B cell (primary cell): ENCODE measurements at regions not wholly inside any gene's neighbourhood (a gene's known extent, or its start where the extent isn't known, plus 50 kb on each side); places are given as distances from the start of the nearest gene placed in this dataset.

Source experiments
- ATAC-seq: fragments of 200-7000 bp; cut with Tn5 transposase; one replicate; pipeline ENCODE4 v1.10.0; 2021; ENCODE audit warnings: low read depth, mild to moderate bottlenecking, moderate number of reproducible peaks, moderate library complexity
- CTCF ChIA-PET: fragments of 350-600 bp; sonication (Branson Sonifier 250); formaldehyde crosslinking; loops from one replicate; lab custom pipeline; 2021; ENCODE audit warnings: antibody characterized with exemption, inconsistent platforms; lab: Charles Lee
- POLR2A ChIA-PET: fragments of 350-600 bp; sonication (Branson Sonifier 250); formaldehyde crosslinking; loops from one replicate; lab custom pipeline; 2021; ENCODE audit warnings: antibody characterized with exemption; lab: Charles Lee
- DNase-seq: peaks from one replicate; pipeline ENCODE4 v3.0.0; 2013
- H2AFZ ChIP-seq: 2 replicates; pipeline ENCODE4 v1.6.1; 2012; ENCODE audit warnings: mild to moderate bottlenecking, low read depth, low read length; ENCODE audit not compliant: insufficient read depth, poor library complexity, severe bottlenecking
- H3K27ac ChIP-seq, 2 donors: 1 replicate in 1 of 2; 2 replicates in 1 of 2; pipeline ENCODE4 v1.5.1; 2012 to 2013; ENCODE audit warnings: low read length in 2 of 2, mild to moderate bottlenecking in 2 of 2, moderate library complexity in 1 of 2
- H3K27me3 ChIP-seq, 4 experiments: fragments of 200-600 bp in 1 of 4; sonication (generic) in 1 of 4; replicated peaks in 1 of 4; 1 replicate in 2 of 4; 2 replicates in 2 of 4; pipeline versions ENCODE4 v1.6.1 to v1.7.0; 2013 to 2016; ENCODE audit warnings: low read length in 3 of 4, mild to moderate bottlenecking in 2 of 4, mixed read lengths in 1 of 4, moderate library complexity in 1 of 4; ENCODE audit not compliant: insufficient read depth in 4 of 4, control insufficient read depth in 3 of 4; ENCODE audit errors: control extremely low read depth in 1 of 4
- H3K36me3 ChIP-seq, 2 experiments: replicated peaks in 1 of 2; 1 replicate in 1 of 2; 2 replicates in 1 of 2; pipeline versions ENCODE4 v1.6.1 to v1.7.1; 2013; ENCODE audit warnings: low read length in 1 of 2; ENCODE audit not compliant: insufficient read depth in 2 of 2, control insufficient read depth in 1 of 2; ENCODE audit errors: control extremely low read depth in 1 of 2, extremely low read depth in 1 of 2
- H3K4me1 ChIP-seq, 2 donors: fragments of 200-600 bp in 1 of 2; sonication (generic) in 1 of 2; 1 replicate in 1 of 2; 2 replicates in 1 of 2; pipeline versions ENCODE4 v1.5.1 to v1.6.1; 2013 to 2017; ENCODE audit warnings: low read length in 2 of 2; ENCODE audit not compliant: control insufficient read depth in 2 of 2, insufficient read depth in 2 of 2
- H3K4me2 ChIP-seq: replicated peaks from 2 replicates; pipeline ENCODE3; 2012; ENCODE audit warnings: mild to moderate bottlenecking, low read depth, low read length; ENCODE audit not compliant: poor library complexity, severe bottlenecking
- H3K4me3 ChIP-seq, 5 experiments: fragments of 200-600 bp in 1 of 5; sonication (generic) in 1 of 5; 1 replicate in 3 of 5; 2 replicates in 2 of 5; pipeline versions ENCODE4 v1.5.1 to v1.7.0; 2011 to 2016; ENCODE audit warnings: low read length in 4 of 5, mild to moderate bottlenecking in 4 of 5, low read depth in 2 of 5, control low read depth in 1 of 5, moderate library complexity in 1 of 5; ENCODE audit not compliant: insufficient read depth in 1 of 5; ENCODE audit errors: control extremely low read depth in 1 of 5, extremely low read depth in 1 of 5
- H3K79me2 ChIP-seq: fragments of 200-600 bp; sonication (generic); one replicate; pipeline ENCODE4 v1.6.0; 2016; ENCODE audit warnings: low read length; ENCODE audit not compliant: control insufficient read depth, insufficient read depth
- H3K9ac ChIP-seq: fragments of 200-600 bp; sonication (generic); 2 replicates; pipeline ENCODE4 v1.6.1; 2017; ENCODE audit warnings: mild to moderate bottlenecking, low read length, moderate library complexity
- H3K9me3 ChIP-seq, 3 donors: one replicate each; pipeline versions ENCODE4 v1.6.1 to v1.7.1; 2013; ENCODE audit warnings: low read length in 2 of 3; ENCODE audit not compliant: control insufficient read depth in 2 of 3, insufficient read depth in 1 of 3; ENCODE audit errors: control extremely low read depth in 1 of 3
- H4K20me1 ChIP-seq: 2 replicates; pipeline ENCODE4 v1.6.0; 2012; ENCODE audit warnings: mild to moderate bottlenecking, low read length; ENCODE audit not compliant: insufficient read depth, control insufficient read depth, poor library complexity, severe bottlenecking
- H3K27ac Mint-ChIP-seq: one replicate; pipeline ENCODE4 v1.8.0; 2021; ENCODE audit warnings: mixed read lengths
- H3K27me3 Mint-ChIP-seq: one replicate; pipeline ENCODE4 v1.8.0; 2021; ENCODE audit warnings: mixed read lengths
- H3K4me1 Mint-ChIP-seq: one replicate; pipeline ENCODE4 v1.8.0; 2021; ENCODE audit warnings: mixed read lengths
- H3K4me3 Mint-ChIP-seq: one replicate; pipeline ENCODE4 v1.8.0; 2021; ENCODE audit warnings: mixed read lengths
- H3K9me3 Mint-ChIP-seq: one replicate; pipeline ENCODE4 v1.8.0; 2022; ENCODE audit warnings: mixed read lengths; ENCODE audit not compliant: insufficient read depth
- CTCF ChIP-seq: fragments of 200-600 bp; IDR thresholded peaks from one replicate; pipeline ENCODE4 v1.8.0; 2022; ENCODE audit warnings: antibody characterized with exemption, mild to moderate bottlenecking
- EZH2 ChIP-seq: IDR thresholded peaks from 2 replicates; pipeline ENCODE4 v1.6.1; 2012; ENCODE audit warnings: borderline replicate concordance, low read depth, mild to moderate bottlenecking, moderate library complexity, low read length; ENCODE audit not compliant: insufficient read depth, poor library complexity, severe bottlenecking
- WGBS: methylation state at CpG from one replicate; pipeline ENCODE4 v1.1.5; 2013; ENCODE audit warnings: missing lambda C conversion rate; ENCODE audit not compliant: insufficient coverage; 5-methylcytosine and 5-hydroxymethylcytosine counted together
- intact Hi-C: fragments of 100-400 bp; cut with micrococcal nuclease; formaldehyde crosslinking; loops from one replicate; pipeline ENCODE4 v1.10.0; 2022

DNA sequence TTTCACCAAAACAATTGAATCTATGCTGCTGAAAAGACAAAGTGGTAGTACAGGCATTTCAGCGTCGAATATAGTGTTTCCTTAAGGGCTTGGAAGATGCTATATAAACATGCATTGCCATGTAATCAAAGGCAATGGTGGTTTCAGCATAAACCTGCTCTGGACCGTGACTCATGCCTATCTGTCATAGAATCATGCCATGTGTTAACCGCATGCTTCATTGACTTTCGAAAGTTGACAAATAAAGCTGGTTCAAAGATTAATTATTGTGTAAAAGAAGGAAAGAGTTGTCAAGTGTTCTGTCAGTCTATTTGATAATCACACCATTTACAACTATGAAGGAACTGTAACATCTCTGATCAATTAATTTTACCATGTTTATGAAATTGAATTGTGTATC, 83.2 kb downstream of the FUNDC1 start:
- ChIA-PET POLR2A (no interaction called here), CTCF (no interaction called here)
- no peaks in the 10 kb centered on the region for H3K9me3 Mint-ChIP-seq
- Histone ChIP-seq H3K4me3 (no peak overlapping the region), H3K36me3 (no peaks in the 10 kb centered on the region), H3K4me2 (no peak overlapping the region), H4K20me1 (no peaks in the 10 kb centered on the region), H3K79me2 (no peaks in the 10 kb centered on the region), H3K9me3 (peaks cover 0 to 4% (median 0%) of the 10 kb centered on the region in 3 donors), H2AFZ (no peak overlapping the region), H3K27ac (no peak overlapping the region), H3K27me3 (no peaks in the 10 kb centered on the region), H3K9ac (no peak overlapping the region), H3K4me1 (no peaks in the 10 kb centered on the region)
- WGBS: 100% methylated on average over 1 of the region's 5 CpGs
- intact Hi-C loops: no loop called here
- H3K27ac Mint-ChIP-seq: no peak overlapping the region
- no peak overlapping the region for H3K4me3 Mint-ChIP-seq
- ATAC-seq (no peak), DNase-seq (no peak)
- TF ChIP-seq EZH2: no peak
- TF ChIP-seq CTCF: no peak
- H3K27me3 Mint-ChIP-seq: peaks cover 6% of the 10 kb centered on the region
- H3K4me1 Mint-ChIP-seq: no peaks in the 10 kb centered on the region

- ATAC-seq (no peak), DNase-seq (no peak)
- no peaks in the 10 kb centered on the region for H3K36me3 ChIP-seq
- H3K4me3 Mint-ChIP-seq: no peak overlapping the region
- no peak overlapping the region for H2AFZ ChIP-seq
- H3K27me3 ChIP-seq: no peaks in the 10 kb centered on the region
- TF ChIP-seq CTCF: no peak
- no peak for TF ChIP-seq EZH2
- intact Hi-C loops: no loop called here
- no peaks in the 10 kb centered on the region for H3K9me3 ChIP-seq
- H3K27me3 Mint-ChIP-seq: no peaks in the 10 kb centered on the region
- no peaks in the 10 kb centered on the region for H3K4me1 Mint-ChIP-seq
- no peaks in the 10 kb centered on the region for H4K20me1 ChIP-seq
- no peak overlapping the region for H3K4me3 ChIP-seq
- no peaks in the 10 kb centered on the region for H3K4me1 ChIP-seq
- H3K9me3 Mint-ChIP-seq: no peaks in the 10 kb centered on the region
- no peak overlapping the region for H3K27ac Mint-ChIP-seq
- POLR2A ChIA-PET: no interaction called here
- no peak overlapping the region for H3K27ac ChIP-seq
- WGBS: 0% methylated on average over 3 of the region's 4 CpGs
- H3K79me2 ChIP-seq: no peaks in the 10 kb centered on the region
- CTCF ChIA-PET: no interaction called here
- H3K4me2 ChIP-seq: no peak overlapping the region
- no peak overlapping the region for H3K9ac ChIP-seq
Measured at GRCh38 chrX:44456685-44457084, 86.0 kb downstream of the FUNDC1 start.
